RWPE1 (cell line): ENCODE measurements at regions not wholly inside any gene's neighbourhood (a gene's known extent, or its start where the extent isn't known, plus 50 kb on each side); places are given as distances from the start of the nearest gene placed in this dataset.
"Not testable (repeated sequence)": the region's sequence is repeated elsewhere in the genome, so short reads cannot be mapped to it uniquely, and the experiment has no call there.

Experiments used
- CTCF ChIA-PET: fragments of 350-600 bp; sonication (Branson Sonifier 250); formaldehyde crosslinking; extraction: SDS; loops from one replicate; lab custom pipeline; 2021; lab: Yijun Ruan, JAX
- POLR2A ChIA-PET: fragments of 400-600 bp; formaldehyde crosslinking; extraction: SDS; loops from one replicate; lab custom pipeline; 2020; ENCODE audit warnings: antibody characterized with exemption; ENCODE audit not compliant: low non-redundant PET; lab: Yijun Ruan, JAX
- DNase-seq: peaks from one replicate; pipeline ENCODE4 v3.0.0; 2012; ENCODE audit warnings: low spot score
- H3K27ac ChIP-seq: fragments of 450-650 bp; 2 replicates; pipeline ENCODE4 v1.5.1; 2017
- CTCF ChIP-seq: fragments of 450-650 bp; conservative IDR thresholded peaks from 2 replicates; pipeline ENCODE4 v1.5.1; 2017; ENCODE audit warnings: low read depth, mild to moderate bottlenecking

- no peak for DNase-seq
- no peak overlapping the region for H3K27ac ChIP-seq
- TF ChIP-seq CTCF = no peak
- POLR2A ChIA-PET = no interaction called here
- CTCF ChIA-PET = interaction anchor here (0.6 kb wide), 1 partner anchor 506 kb away, joined by 3 read pairs; no protein-coding TSS in a partner anchor
These were observed 690.9 kb downstream of the BRINP3 start for GRCh38 chr1:189786761-189787160.

- POLR2A ChIA-PET = no interaction called here
- TF ChIP-seq CTCF = no peak
- CTCF ChIA-PET = no interaction called here
- no peak for DNase-seq
- H3K27ac ChIP-seq = no peak overlapping the region
These were observed 690.5 kb downstream of the BRINP3 start for GRCh38 chr1:189787201-189787600.

GRCh38 chr1:189790335-189790734, 687.3 kb downstream of the BRINP3 start:
- no peak for DNase-seq
- CTCF ChIA-PET = no interaction called here

GRCh38 chr1:189803364-189803763, 674.3 kb downstream of the BRINP3 start:
- no peak for DNase-seq
- TF ChIP-seq CTCF = no peak
- POLR2A ChIA-PET = no interaction called here
- CTCF ChIA-PET = no interaction called here
- no peak overlapping the region for H3K27ac ChIP-seq

More at GRCh38 chr1:189790335-189790734, 687.3 kb downstream of the BRINP3 start:
- H3K27ac ChIP-seq = no peak overlapping the region
- POLR2A ChIA-PET = no interaction called here
- TF ChIP-seq CTCF = no peak

- no peak for DNase-seq
- CTCF ChIA-PET = interaction anchor here (0.5 to 0.7 kb wide), 3 partner anchors 329 to 1254 kb away, joined by 3 to 4 read pairs (median 3); no protein-coding TSS in a partner anchor
- no peak for TF ChIP-seq CTCF
- H3K27ac ChIP-seq = no peak overlapping the region
- POLR2A ChIA-PET = no interaction called here
These were observed 673.3 kb downstream of the BRINP3 start for GRCh38 chr1:189804352-189804751.

- no peak for TF ChIP-seq CTCF
- POLR2A ChIA-PET = no interaction called here
- CTCF ChIA-PET = no interaction called here
These were observed 671.9 kb downstream of the BRINP3 start for GRCh38 chr1:189805735-189806134.

GRCh38 chr1:189810639-189811038, 667.0 kb downstream of the BRINP3 start:
- H3K27ac ChIP-seq, POLR2A ChIA-PET, DNase-seq: not testable (repeated sequence)
- CTCF ChIA-PET = interaction anchor here (0.8 kb wide), 1 partner anchor 236 kb away, joined by 8 read pairs; no protein-coding TSS in a partner anchor

More at GRCh38 chr1:189805735-189806134, 671.9 kb downstream of the BRINP3 start:
- H3K27ac ChIP-seq = no peak overlapping the region
- no peak for DNase-seq
